K562 (cell line): ENCODE measurements at regions not wholly inside any gene's neighbourhood (a gene's known extent, or its start where the extent isn't known, plus 50 kb on each side); places are given as distances from the start of the nearest gene placed in this dataset.

Source experiments
- BHLHE40 ChIP-seq: IDR thresholded peaks from 2 replicates; pipeline ENCODE4 v1.6.1; 2011; ENCODE audit warnings: low read length, improper control_type of control experiment
- CTCF ChIP-seq, 3 experiments: IDR thresholded peaks in 2 of 3; conservative IDR thresholded peaks in 1 of 3; 2 replicates each; pipeline ENCODE4 v1.5.1; 2011 to 2012; ENCODE audit warnings: low read length in 3 of 3, mild to moderate bottlenecking in 3 of 3, control low read depth in 2 of 3, improper control_type of control experiment in 1 of 3, inconsistent platforms in 1 of 3, low read depth in 1 of 3, mixed read lengths in 1 of 3, moderate library complexity in 1 of 3; ENCODE audit not compliant: insufficient read depth in 2 of 3
- HIVEP1 ChIP-seq: fragments of 250-450 bp; sonication (Bioruptor Pico); IDR thresholded peaks from 2 replicates; pipeline ENCODE4 v1.4.0; 2020; ENCODE audit warnings: mild to moderate bottlenecking
- HSF4 ChIP-seq: fragments of 250-450 bp; sonication (Bioruptor Pico); IDR thresholded peaks from 2 replicates; pipeline ENCODE4 v2.1.2; 2022; ENCODE audit warnings: mild to moderate bottlenecking, moderate library complexity, borderline replicate concordance
- JUND ChIP-seq, 2 experiments: IDR thresholded peaks; 2 replicates in 1 of 2; 3 replicates in 1 of 2; pipeline ENCODE4 v1.6.1; 2011; ENCODE audit warnings: borderline replicate concordance in 2 of 2, low read depth in 2 of 2, low read length in 2 of 2, improper control_type of control experiment in 1 of 2, missing biosample characterization in 1 of 2, missing genetic modification characterization in 1 of 2, missing genetic modification reagents in 1 of 2
- NFIC ChIP-seq: fragments of 450-650 bp; IDR thresholded peaks from 2 replicates; pipeline ENCODE4 v1.6.1; 2017; ENCODE audit warnings: mild to moderate bottlenecking, inconsistent platforms
- PHF20 ChIP-seq: fragments of 450-650 bp; IDR thresholded peaks from 2 replicates; pipeline ENCODE4 v1.6.1; 2018; ENCODE audit not compliant: partially characterized antibody
- SMARCE1 ChIP-seq: fragments of 450-650 bp; IDR thresholded peaks from 2 replicates; pipeline ENCODE4 v1.7.1; 2016; ENCODE audit warnings: mild to moderate bottlenecking
- USF1 ChIP-seq: sonication (generic); formaldehyde crosslinking; IDR thresholded peaks from 2 replicates; pipeline ENCODE4 v1.9.0; 2022; ENCODE audit warnings: mild to moderate bottlenecking, missing genetic modification reagents
- ZBTB1 ChIP-seq: sonication (generic); formaldehyde crosslinking; IDR thresholded peaks from 2 replicates; pipeline ENCODE4 v1.8.1; 2023; ENCODE audit warnings: missing genetic modification reagents, low read depth, mild to moderate bottlenecking, borderline replicate concordance
- ZFPM2 ChIP-seq: fragments of 250-450 bp; sonication (Bioruptor Pico); IDR thresholded peaks from 2 replicates; pipeline ENCODE4 v1.5.1; 2022; ENCODE audit warnings: mild to moderate bottlenecking
- ZNF280B ChIP-seq: fragments of 250-450 bp; sonication (Bioruptor Pico); IDR thresholded peaks from 2 replicates; pipeline ENCODE4 v1.5.1; 2021; ENCODE audit warnings: mild to moderate bottlenecking
- ZNF407 ChIP-seq: fragments of 450-650 bp; IDR thresholded peaks from 2 replicates; pipeline ENCODE4 v1.6.1; 2016; ENCODE audit warnings: low read depth

- TF ChIP-seq ZNF280B (CRISPR knock-in tag), result no peak
- TF ChIP-seq PHF20, result no peak
- 0 out of 6 replicates have a peak, but pooled peaks of 1 of the 3 experiments have one; percentile 5 for TF ChIP-seq CTCF (IDR thresholded peaks at IDR 0.05 in 2 of 3, conservative IDR thresholded peaks at IDR 0.05 in 1 of 3; ENCODE audit: insufficient read depth in 2 of 3, low read depth in 1 of 3, low read length in 3 of 3)
- no peak for TF ChIP-seq ZNF407
- TF ChIP-seq BHLHE40, result peak; percentile 49; the same call in 1 of the 2 replicates
- TF ChIP-seq SMARCE1, result 0 out of 2 replicates have a peak, but pooled peaks have one; percentile 27
- no peak for TF ChIP-seq ZFPM2 (CRISPR knock-in tag)
- TF ChIP-seq HSF4, result no peak
- 0 out of 2 replicates have a peak, but pooled peaks have one; percentile 12 for TF ChIP-seq JUND (IDR thresholded peaks at IDR 0.05; ENCODE audit: borderline replicate concordance, low read depth, low read length)
- peak; percentile 49; the same call in 1 of the 3 replicates for TF ChIP-seq JUND (tag; IDR thresholded peaks at IDR 0.05; ENCODE audit: borderline replicate concordance, low read depth, low read length)
- TF ChIP-seq NFIC, result 0 out of 2 replicates have a peak, but pooled peaks have one; percentile 35
- TF ChIP-seq USF1, result no peak
- TF ChIP-seq ZBTB1 (CRISPR knock-in tag), result no peak
- TF ChIP-seq HIVEP1 (CRISPR knock-in tag), result no peak
These were observed 176.7 kb downstream of the GLI2 start (continued) for GRCh38 chr2:120912101-120912985.
